ENCODE measurements at regions not wholly inside any gene's neighbourhood (a gene's known extent, or its start where the extent isn't known, plus 50 kb on each side); places are given as distances from the start of the nearest gene placed in this dataset.

DNA sequence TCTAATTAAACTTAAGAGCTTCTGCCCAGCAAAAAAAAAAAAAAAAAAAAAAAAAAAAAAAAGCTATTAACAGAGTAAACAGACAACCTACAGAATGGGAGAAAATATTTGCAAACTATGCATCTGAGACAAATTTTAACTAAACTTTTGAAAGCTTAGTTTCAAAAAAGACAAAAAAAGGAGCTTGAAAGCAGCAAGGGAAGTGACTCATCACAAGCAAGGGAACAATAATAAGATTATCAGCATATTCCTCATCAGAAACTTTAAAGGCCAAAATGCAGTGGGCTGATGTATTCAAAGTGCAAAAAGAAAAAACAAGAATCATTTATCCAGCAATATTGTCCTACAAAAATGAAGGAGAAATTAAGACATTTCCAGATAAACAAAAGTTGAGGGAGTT, 158.6 kb downstream of the RNF144B start:
- TF ChIP-seq, protein P1, sequence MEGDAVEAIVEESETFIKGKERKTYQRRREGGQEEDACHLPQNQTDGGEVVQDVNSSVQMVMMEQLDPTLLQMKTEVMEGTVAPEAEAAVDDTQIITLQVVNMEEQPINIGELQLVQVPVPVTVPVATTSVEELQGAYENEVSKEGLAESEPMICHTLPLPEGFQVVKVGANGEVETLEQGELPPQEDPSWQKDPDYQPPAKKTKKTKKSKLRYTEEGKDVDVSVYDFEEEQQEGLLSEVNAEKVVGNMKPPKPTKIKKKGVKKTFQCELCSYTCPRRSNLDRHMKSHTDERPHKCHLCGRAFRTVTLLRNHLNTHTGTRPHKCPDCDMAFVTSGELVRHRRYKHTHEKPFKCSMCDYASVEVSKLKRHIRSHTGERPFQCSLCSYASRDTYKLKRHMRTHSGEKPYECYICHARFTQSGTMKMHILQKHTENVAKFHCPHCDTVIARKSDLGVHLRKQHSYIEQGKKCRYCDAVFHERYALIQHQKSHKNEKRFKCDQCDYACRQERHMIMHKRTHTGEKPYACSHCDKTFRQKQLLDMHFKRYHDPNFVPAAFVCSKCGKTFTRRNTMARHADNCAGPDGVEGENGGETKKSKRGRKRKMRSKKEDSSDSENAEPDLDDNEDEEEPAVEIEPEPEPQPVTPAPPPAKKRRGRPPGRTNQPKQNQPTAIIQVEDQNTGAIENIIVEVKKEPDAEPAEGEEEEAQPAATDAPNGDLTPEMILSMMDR (conservative IDR thresholded peaks at IDR 0.05), result no peak
- TF ChIP-seq ZFX (IDR thresholded peaks at IDR 0.05), result no peak
- no peak overlapping the region for H3K27ac ChIP-seq

GRCh38 chr6:18550119-18550518, 163.0 kb downstream of the RNF144B start:
- H3K27ac ChIP-seq, result no peak overlapping the region
- no peak for TF ChIP-seq ZFX (IDR thresholded peaks at IDR 0.05)
- TF ChIP-seq, protein P1 (conservative IDR thresholded peaks at IDR 0.05), result no peak

- TF ChIP-seq, protein P1 (conservative IDR thresholded peaks at IDR 0.05), result no peak
- TF ChIP-seq ZFX (IDR thresholded peaks at IDR 0.05), result no peak
These were observed 164.1 kb downstream of the RNF144B start for GRCh38 chr6:18551228-18551627.

DNA sequence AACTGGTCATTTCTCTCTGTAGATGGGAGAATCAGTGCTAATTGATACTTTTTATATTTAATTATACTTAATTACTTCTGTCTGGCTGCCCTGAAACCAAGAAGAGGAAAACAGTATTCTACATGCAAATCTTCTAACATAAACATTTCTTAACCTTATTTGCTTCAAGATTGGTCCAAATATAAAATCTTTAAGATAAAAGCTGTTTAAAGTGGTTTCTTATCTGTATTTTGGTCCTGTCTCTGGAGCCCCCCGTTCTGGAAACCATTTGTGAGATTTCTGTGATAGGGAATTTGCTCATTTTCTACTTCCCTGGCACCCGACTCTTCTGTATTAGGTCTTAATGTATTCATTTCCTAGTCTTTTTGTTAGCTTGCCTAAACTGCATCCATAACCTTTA, 168.6 kb downstream of the RNF144B start:
- TF ChIP-seq, protein P1 (conservative IDR thresholded peaks at IDR 0.05), result no peak
- no peak for TF ChIP-seq ZFX (IDR thresholded peaks at IDR 0.05)
- H3K27ac ChIP-seq, result no peak overlapping the region

More at GRCh38 chr6:18551228-18551627, 164.1 kb downstream of the RNF144B start:
- H3K27ac ChIP-seq, result no peak overlapping the region

- no peak overlapping the region for H3K27ac ChIP-seq
- TF ChIP-seq, protein P1 (conservative IDR thresholded peaks at IDR 0.05), result no peak
- TF ChIP-seq ZFX (IDR thresholded peaks at IDR 0.05), result no peak
These were observed 174.0 kb downstream of the RNF144B start for GRCh38 chr6:18561037-18561750.

DNA sequence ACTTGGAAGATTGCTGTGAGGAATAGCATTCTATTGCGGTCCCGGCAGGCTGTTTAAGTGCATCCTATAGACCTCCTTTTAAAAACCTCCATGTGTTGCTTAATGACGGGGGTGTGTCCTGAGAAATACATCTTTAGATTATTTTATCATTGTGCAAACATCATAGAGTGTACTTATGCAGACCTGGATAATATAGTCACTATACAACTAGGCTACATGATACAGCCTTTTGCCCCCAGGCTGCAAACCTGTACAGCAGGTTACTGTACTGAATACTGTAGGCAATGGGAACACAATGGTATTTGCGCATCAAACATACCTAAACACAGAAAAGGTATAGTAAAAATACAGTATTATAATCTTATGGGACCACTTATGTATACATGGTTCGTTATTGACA, 175.6 kb downstream of the RNF144B start:
- no peak overlapping the region for H3K27ac ChIP-seq
- TF ChIP-seq, protein P1 (conservative IDR thresholded peaks at IDR 0.05), result no peak
- TF ChIP-seq ZFX (IDR thresholded peaks at IDR 0.05), result no peak

GRCh38 chr6:18564775-18565174, 177.6 kb downstream of the RNF144B start:
- TF ChIP-seq, protein P1 (conservative IDR thresholded peaks at IDR 0.05), result no peak
- H3K27ac ChIP-seq, result no peak overlapping the region
